ENCODE measurements at regions not wholly inside any gene's neighbourhood (a gene's known extent, or its start where the extent isn't known, plus 50 kb on each side); places are given as distances from the start of the nearest gene placed in this dataset.

DNA sequence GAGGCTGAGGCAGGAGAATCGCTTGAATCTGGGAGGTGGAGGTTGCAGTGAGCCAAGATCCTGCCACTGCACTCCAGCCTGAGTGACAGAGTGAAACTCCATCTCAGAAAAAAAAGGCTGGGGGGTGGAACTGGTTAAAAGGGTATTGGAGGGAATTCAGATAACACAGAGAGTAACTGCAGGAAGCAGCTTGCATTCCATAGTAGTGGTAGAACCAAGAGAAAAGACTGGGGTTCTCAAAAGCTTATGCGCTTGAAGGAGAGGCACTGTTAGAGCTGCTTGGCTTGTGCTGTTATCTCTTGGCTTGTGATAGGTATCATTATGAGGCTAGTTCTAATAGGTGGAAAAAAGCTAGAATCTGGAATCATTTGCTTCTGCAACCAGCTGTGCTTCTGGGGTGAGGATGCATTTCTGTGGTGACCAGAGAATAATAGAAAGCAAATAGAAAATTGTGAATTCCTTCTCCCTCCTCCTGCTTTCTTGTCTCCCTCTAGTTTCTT, 91.2 kb upstream of the ELOVL6 start (continued):
- TF ChIP-seq REST (tag by site-specific recombination; IDR thresholded peaks at IDR 0.05), result no peak
- TF ChIP-seq ZNF133 (tag by site-specific recombination; IDR thresholded peaks at IDR 0.05), result no peak
- no peak for TF ChIP-seq ZNF664 (tag by site-specific recombination; IDR thresholded peaks at IDR 0.05)
- TF ChIP-seq MYNN (tag by site-specific recombination; IDR thresholded peaks at IDR 0.05; ENCODE audit: borderline replicate concordance), result no peak
- no peak for TF ChIP-seq ZBTB7A (tag by site-specific recombination; IDR thresholded peaks at IDR 0.05; ENCODE audit: low read depth)

- no peaks in the 10 kb centered on the region for H3K36me3 ChIP-seq (ENCODE audit: control insufficient read depth in 2 of 2, insufficient read depth in 1 of 2, low read length in 2 of 2)
- no peaks in the 10 kb centered on the region for H3K4me1 ChIP-seq (ENCODE audit: control insufficient read depth, insufficient read depth, low read length)
- ChIA-PET POLR2A (no interaction called here), CTCF (interaction anchor here (0.6 kb wide), 1 partner anchor 277 kb away, joined by 3 read pairs; no protein-coding TSS in a partner anchor)
- no peak for TF ChIP-seq ZBTB8A (tag by site-specific recombination; IDR thresholded peaks at IDR 0.05)
- TF ChIP-seq ZNF658 (tag by site-specific recombination; IDR thresholded peaks at IDR 0.05), result no peak
- TF ChIP-seq ZXDB (tag by site-specific recombination; IDR thresholded peaks at IDR 0.05), result no peak
- peak; percentile 97 for TF ChIP-seq ZNF792 (tag by site-specific recombination; IDR thresholded peaks at IDR 0.05)
- peak; percentile 88; the same call in 1 of the 2 replicates for TF ChIP-seq ZNF660 (tag by site-specific recombination; IDR thresholded peaks at IDR 0.05)
- TF ChIP-seq, protein P1, sequence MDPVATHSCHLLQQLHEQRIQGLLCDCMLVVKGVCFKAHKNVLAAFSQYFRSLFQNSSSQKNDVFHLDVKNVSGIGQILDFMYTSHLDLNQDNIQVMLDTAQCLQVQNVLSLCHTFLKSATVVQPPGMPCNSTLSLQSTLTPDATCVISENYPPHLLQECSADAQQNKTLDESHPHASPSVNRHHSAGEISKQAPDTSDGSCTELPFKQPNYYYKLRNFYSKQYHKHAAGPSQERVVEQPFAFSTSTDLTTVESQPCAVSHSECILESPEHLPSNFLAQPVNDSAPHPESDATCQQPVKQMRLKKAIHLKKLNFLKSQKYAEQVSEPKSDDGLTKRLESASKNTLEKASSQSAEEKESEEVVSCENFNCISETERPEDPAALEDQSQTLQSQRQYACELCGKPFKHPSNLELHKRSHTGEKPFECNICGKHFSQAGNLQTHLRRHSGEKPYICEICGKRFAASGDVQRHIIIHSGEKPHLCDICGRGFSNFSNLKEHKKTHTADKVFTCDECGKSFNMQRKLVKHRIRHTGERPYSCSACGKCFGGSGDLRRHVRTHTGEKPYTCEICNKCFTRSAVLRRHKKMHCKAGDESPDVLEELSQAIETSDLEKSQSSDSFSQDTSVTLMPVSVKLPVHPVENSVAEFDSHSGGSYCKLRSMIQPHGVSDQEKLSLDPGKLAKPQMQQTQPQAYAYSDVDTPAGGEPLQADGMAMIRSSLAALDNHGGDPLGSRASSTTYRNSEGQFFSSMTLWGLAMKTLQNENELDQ (tag by site-specific recombination; IDR thresholded peaks at IDR 0.05; ENCODE audit: low read depth), result no peak
- TF ChIP-seq ZNF514 (tag by site-specific recombination; IDR thresholded peaks at IDR 0.05), result no peak
- TF ChIP-seq SP7 (tag by site-specific recombination; IDR thresholded peaks at IDR 0.05), result 0 out of 2 replicates have a peak, but pooled peaks have one; percentile 13
- peak; percentile 38; the same call in 1 of the 2 replicates for TF ChIP-seq ZFHX2 (tag by site-specific recombination; conservative IDR thresholded peaks at IDR 0.05)
- TF ChIP-seq PATZ1 (tag by site-specific recombination; IDR thresholded peaks at IDR 0.05), result no peak
- TF ChIP-seq ZNF571 (tag by site-specific recombination; IDR thresholded peaks at IDR 0.05), result no peak
- no peak for TF ChIP-seq ZNF394 (tag by site-specific recombination; IDR thresholded peaks at IDR 0.05; ENCODE audit: borderline replicate concordance)
- TF ChIP-seq ZNF112 (tag by site-specific recombination; IDR thresholded peaks at IDR 0.05), result no peak
- TF ChIP-seq ZNF2 (tag by site-specific recombination; IDR thresholded peaks at IDR 0.05), result no peak
- TF ChIP-seq TRIM28 (IDR thresholded peaks at IDR 0.05; ENCODE audit: borderline replicate concordance, low read length), result no peak
- H3K27ac ChIP-seq (ENCODE audit: extremely low read depth, low read depth, low read length), result no peak overlapping the region
- H3K9me3 ChIP-seq (ENCODE audit: control insufficient read depth, insufficient read depth, low read depth, low read length), result no peaks in the 10 kb centered on the region
- H3K4me3 ChIP-seq (ENCODE audit: low read depth, low read length), result no peak overlapping the region
These were observed 88.7 kb upstream of the ELOVL6 start for GRCh38 chr4:110287130-110287529.
